GM23338 (cell line): ENCODE measurements at regions not wholly inside any gene's neighbourhood (a gene's known extent, or its start where the extent isn't known, plus 50 kb on each side); places are given as distances from the start of the nearest gene placed in this dataset.

Experiments used
- ATAC-seq: fragments of 200-7000 bp; cut with Tn5 transposase; 3 replicates; pipeline ENCODE4 v1.9.1; 2020
- DNase-seq: peaks from one replicate; pipeline ENCODE4 v3.0.0-alpha.2; 2015; ENCODE audit warnings: low spot score
- H2AFZ ChIP-seq: fragments of 200-600 bp; sonication (generic); 2 replicates; pipeline ENCODE4 v1.8.0; 2016; ENCODE audit warnings: antibody characterized with exemption, mild to moderate bottlenecking, moderate library complexity
- H3F3A ChIP-seq: fragments of 200-600 bp; sonication (generic); replicated peaks from 2 replicates; pipeline ENCODE4 v1.8.0; 2017; ENCODE audit warnings: antibody characterized with exemption, mixed run types, low read depth
- H3K27ac ChIP-seq: fragments of 200-600 bp; sonication (generic); 2 replicates; pipeline ENCODE4 v1.6.1; 2016; ENCODE audit warnings: low read depth
- H3K27me3 ChIP-seq: fragments of 200-600 bp; sonication (generic); 2 replicates; pipeline ENCODE4 v1.8.0; 2016; ENCODE audit warnings: mild to moderate bottlenecking, mixed run types, moderate library complexity; ENCODE audit not compliant: insufficient read depth
- H3K36me3 ChIP-seq: fragments of 200-600 bp; sonication (generic); 2 replicates; pipeline ENCODE4 v1.8.0; 2016; ENCODE audit warnings: mild to moderate bottlenecking; ENCODE audit not compliant: insufficient read depth
- H3K4me1 ChIP-seq: fragments of 200-600 bp; sonication (generic); 2 replicates; pipeline ENCODE4 v1.8.0; 2016; ENCODE audit warnings: mild to moderate bottlenecking, moderate library complexity; ENCODE audit not compliant: insufficient read depth
- H3K4me2 ChIP-seq: fragments of 200-600 bp; sonication (generic); 2 replicates; pipeline ENCODE4 v1.7.1; 2017; ENCODE audit warnings: mixed run types
- H3K4me3 ChIP-seq: fragments of 200-600 bp; sonication (generic); 2 replicates; pipeline ENCODE4 v1.6.1; 2016; ENCODE audit warnings: mixed run types
- H3K79me2 ChIP-seq: fragments of 200-600 bp; sonication (generic); replicated peaks from 2 replicates; pipeline ENCODE4 v1.8.0; 2017; ENCODE audit warnings: mild to moderate bottlenecking; ENCODE audit not compliant: insufficient read depth
- H3K9me2 ChIP-seq: fragments of 200-600 bp; sonication (generic); 2 replicates; pipeline ENCODE4 v1.8.0; 2017; ENCODE audit not compliant: insufficient read depth
- H4K20me1 ChIP-seq: fragments of 200-600 bp; sonication (generic); replicated peaks from 2 replicates; pipeline ENCODE4 v1.8.0; 2017; ENCODE audit warnings: mild to moderate bottlenecking; ENCODE audit not compliant: insufficient read depth
- H3K27ac Mint-ChIP-seq: 2 replicates; pipeline ENCODE4 v1.8.0; 2020; ENCODE audit warnings: inconsistent platforms, mild to moderate bottlenecking, moderate library complexity, mixed read lengths
- H3K27me3 Mint-ChIP-seq: 3 replicates; pipeline ENCODE4 v1.8.0; 2022; ENCODE audit warnings: low read depth, mild to moderate bottlenecking, moderate library complexity, mixed read lengths, inconsistent platforms; ENCODE audit not compliant: insufficient read depth, poor library complexity
- H3K36me3 Mint-ChIP-seq: 3 replicates; pipeline ENCODE4 v1.8.0; 2021; ENCODE audit warnings: low read depth, mild to moderate bottlenecking, inconsistent platforms, moderate library complexity, mixed read lengths
- H3K4me1 Mint-ChIP-seq: 3 replicates; pipeline ENCODE4 v1.8.0; 2020; ENCODE audit warnings: mild to moderate bottlenecking, inconsistent platforms, mixed read lengths
- H3K4me3 Mint-ChIP-seq: 3 replicates; pipeline ENCODE4 v1.8.0; 2021; ENCODE audit warnings: moderate library complexity, mild to moderate bottlenecking, inconsistent platforms, mixed read lengths
- H3K9me3 Mint-ChIP-seq: 3 replicates; pipeline ENCODE4 v1.8.0; 2020; ENCODE audit warnings: moderate library complexity, mild to moderate bottlenecking, inconsistent platforms, mixed read lengths
- CREB1 ChIP-seq: fragments of 250-450 bp; sonication (Bioruptor Pico); IDR thresholded peaks from 2 replicates; pipeline ENCODE4 v1.5.0; 2020; ENCODE audit warnings: low read depth, mild to moderate bottlenecking, moderate library complexity
- CTCF ChIP-seq, 2 experiments: fragments of 200-600 bp in 1 of 2; sonication (generic) in 1 of 2; conservative IDR thresholded peaks; 2 replicates each; pipeline versions ENCODE4 v1.5.1 to v1.6.1; 2016 to 2017; ENCODE audit warnings: antibody characterized with exemption in 2 of 2, low read depth in 2 of 2, mild to moderate bottlenecking in 2 of 2, moderate library complexity in 1 of 2
- ETS1 ChIP-seq: IDR thresholded peaks from 2 replicates; pipeline ENCODE4 v1.6.1; 2016; ENCODE audit warnings: antibody characterized with exemption
- EZH2 ChIP-seq: fragments of 200-600 bp; sonication (generic); IDR thresholded peaks from one replicate; pipeline ENCODE4 v1.8.0; 2017; ENCODE audit warnings: antibody characterized with exemption, mild to moderate bottlenecking, low read depth; ENCODE audit not compliant: unreplicated experiment
- EZH2phosphoT487 ChIP-seq: fragments of 200-600 bp; sonication (generic); IDR thresholded peaks from one replicate; pipeline ENCODE4 v1.8.1; 2018; ENCODE audit warnings: antibody characterized with exemption; ENCODE audit not compliant: unreplicated experiment
- JUNB ChIP-seq: IDR thresholded peaks from one replicate; pipeline ENCODE4 v1.6.1; 2016; ENCODE audit warnings: antibody characterized with exemption; ENCODE audit not compliant: unreplicated experiment
- NANOG ChIP-seq: IDR thresholded peaks from 2 replicates; pipeline ENCODE4 v1.6.1; 2016; ENCODE audit warnings: antibody characterized with exemption, borderline replicate concordance
- POLR2AphosphoS5 ChIP-seq: IDR thresholded peaks from 2 replicates; pipeline ENCODE4 v1.6.1; 2016; ENCODE audit warnings: antibody characterized with exemption, low read depth
- REST ChIP-seq: IDR thresholded peaks from one replicate; pipeline ENCODE4 v1.6.1; 2018; ENCODE audit warnings: antibody characterized with exemption; ENCODE audit not compliant: unreplicated experiment
- STAT1 ChIP-seq: IDR thresholded peaks from one replicate; pipeline ENCODE4 v1.6.1; 2016; ENCODE audit warnings: antibody characterized with exemption; ENCODE audit not compliant: unreplicated experiment
- ZNF114 ChIP-seq: fragments of 250-450 bp; sonication (Bioruptor Pico); IDR thresholded peaks from 2 replicates; pipeline ENCODE4 v1.5.0; 2020; ENCODE audit warnings: mild to moderate bottlenecking, moderate library complexity
- ZNF331 ChIP-seq: fragments of 250-450 bp; sonication (Bioruptor Pico); IDR thresholded peaks from 2 replicates; pipeline ENCODE4 v1.5.0; 2020; ENCODE audit warnings: low read depth, mild to moderate bottlenecking, moderate library complexity
- ZNF462 ChIP-seq: fragments of 250-450 bp; sonication (Bioruptor Pico); IDR thresholded peaks from 2 replicates; pipeline ENCODE4 v1.5.0; 2020; ENCODE audit warnings: mild to moderate bottlenecking, moderate library complexity

GRCh38 chr1:36733748-36734147 lies 251.0 kb upstream of the CSF3R start:
- Histone ChIP-seq H3K4me1 (peaks cover 4% of the 10 kb centered on the region; the same call in 1 of the 2 replicates), H2AFZ (no peak overlapping the region), H3F3A (no peaks in the 10 kb centered on the region), H3K4me3 (no peak overlapping the region), H3K79me2 (no peaks in the 10 kb centered on the region), H4K20me1 (no peaks in the 10 kb centered on the region), H3K4me2 (no peak overlapping the region), H3K36me3 (no peaks in the 10 kb centered on the region), H3K27me3 (no peaks in the 10 kb centered on the region), H3K9me2 (peaks cover 15% of the 10 kb centered on the region; the same call in 1 of the 2 replicates), H3K27ac (no peak overlapping the region)
- ATAC-seq (no peak), DNase-seq (no peak)
- H3K4me3 Mint-ChIP-seq, result no peak overlapping the region
- H3K36me3 Mint-ChIP-seq, result no peaks in the 10 kb centered on the region
- no peaks in the 10 kb centered on the region for H3K9me3 Mint-ChIP-seq
- H3K27ac Mint-ChIP-seq, result no peak overlapping the region
- H3K27me3 Mint-ChIP-seq, result peaks cover 8% of the 10 kb centered on the region
- H3K4me1 Mint-ChIP-seq, result peaks cover 39% of the 10 kb centered on the region
- TF ChIP-seq POLR2AphosphoS5, result no peak
- TF ChIP-seq ZNF331, result no peak
- no peak for TF ChIP-seq REST
- no peak for TF ChIP-seq NANOG
- TF ChIP-seq ETS1, result no peak
- TF ChIP-seq ZNF462 (CRISPR knock-in tag), result no peak
- TF ChIP-seq ZNF114 (CRISPR knock-in tag), result no peak
- TF ChIP-seq CTCF (conservative IDR thresholded peaks at IDR 0.05; ENCODE audit: low read depth in 2 of 2), result no peak
- no peak for TF ChIP-seq EZH2phosphoT487
- no peak for TF ChIP-seq STAT1
- no peak for TF ChIP-seq JUNB
- no peak for TF ChIP-seq EZH2
- no peak for TF ChIP-seq CREB1 (CRISPR knock-in tag)
